ENCODE measurements at regions not wholly inside any gene's neighbourhood (a gene's known extent, or its start where the extent isn't known, plus 50 kb on each side); places are given as distances from the start of the nearest gene placed in this dataset.

DNA sequence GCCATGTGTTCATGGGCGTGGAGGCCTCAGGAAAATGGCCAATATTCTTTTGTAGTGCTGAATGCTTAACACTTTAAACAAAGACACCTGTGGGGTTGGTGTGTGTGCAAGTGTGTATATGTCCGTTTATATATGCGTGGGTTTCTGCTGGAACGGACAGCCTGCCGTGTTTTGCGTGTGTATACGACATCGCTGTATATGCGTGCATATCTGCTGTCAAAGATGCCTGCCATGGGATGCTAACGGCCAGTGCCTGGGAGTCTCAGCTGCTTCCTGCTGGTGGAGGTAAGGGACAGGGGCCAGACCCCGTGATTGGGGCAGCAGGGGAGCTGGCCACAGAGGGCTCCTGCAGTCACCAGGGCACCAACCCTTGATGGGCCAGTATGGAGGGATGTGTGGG is 216.3 kb upstream of the SHH start:
- no peak for TF ChIP-seq CTCF (IDR thresholded peaks at IDR 0.05 in 8 of 11, conservative IDR thresholded peaks at IDR 0.05 in 3 of 11)
- TF ChIP-seq POLR2A (IDR thresholded peaks at IDR 0.05) = no peak
